ENCODE measurements at regions not wholly inside any gene's neighbourhood (a gene's known extent, or its start where the extent isn't known, plus 50 kb on each side); places are given as distances from the start of the nearest gene placed in this dataset.
"Not testable (repeated sequence)": the region's sequence is repeated elsewhere in the genome, so short reads cannot be mapped to it uniquely, and the experiment has no call there.

DNA sequence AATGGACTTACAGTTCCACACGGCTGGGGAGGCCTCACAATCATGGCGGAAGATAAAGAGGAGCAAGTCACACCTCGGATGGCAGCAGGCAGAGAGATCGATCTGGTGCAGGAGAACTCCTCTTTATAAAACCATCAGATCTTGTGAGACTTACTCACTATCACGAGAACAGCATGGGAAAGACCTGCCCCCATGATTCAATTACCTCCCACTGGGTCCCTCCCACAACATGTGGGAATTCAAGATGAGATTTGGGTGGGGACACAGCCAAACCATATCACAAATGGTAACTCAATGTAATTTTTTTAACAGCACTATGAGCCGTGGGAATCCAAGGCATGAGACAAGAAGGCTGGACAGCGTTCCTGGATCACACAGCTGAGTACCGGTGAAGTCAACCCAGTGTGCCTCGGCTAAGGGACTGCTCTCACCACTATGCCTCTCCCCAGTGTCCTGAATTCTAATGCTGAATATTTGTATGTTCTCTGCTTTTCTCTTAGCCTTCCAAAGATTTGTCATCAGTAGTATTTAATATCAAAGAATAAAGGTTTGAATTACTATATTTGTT lies 84.3 kb downstream of the IRS2 start:
- TF ChIP-seq, protein P1, sequence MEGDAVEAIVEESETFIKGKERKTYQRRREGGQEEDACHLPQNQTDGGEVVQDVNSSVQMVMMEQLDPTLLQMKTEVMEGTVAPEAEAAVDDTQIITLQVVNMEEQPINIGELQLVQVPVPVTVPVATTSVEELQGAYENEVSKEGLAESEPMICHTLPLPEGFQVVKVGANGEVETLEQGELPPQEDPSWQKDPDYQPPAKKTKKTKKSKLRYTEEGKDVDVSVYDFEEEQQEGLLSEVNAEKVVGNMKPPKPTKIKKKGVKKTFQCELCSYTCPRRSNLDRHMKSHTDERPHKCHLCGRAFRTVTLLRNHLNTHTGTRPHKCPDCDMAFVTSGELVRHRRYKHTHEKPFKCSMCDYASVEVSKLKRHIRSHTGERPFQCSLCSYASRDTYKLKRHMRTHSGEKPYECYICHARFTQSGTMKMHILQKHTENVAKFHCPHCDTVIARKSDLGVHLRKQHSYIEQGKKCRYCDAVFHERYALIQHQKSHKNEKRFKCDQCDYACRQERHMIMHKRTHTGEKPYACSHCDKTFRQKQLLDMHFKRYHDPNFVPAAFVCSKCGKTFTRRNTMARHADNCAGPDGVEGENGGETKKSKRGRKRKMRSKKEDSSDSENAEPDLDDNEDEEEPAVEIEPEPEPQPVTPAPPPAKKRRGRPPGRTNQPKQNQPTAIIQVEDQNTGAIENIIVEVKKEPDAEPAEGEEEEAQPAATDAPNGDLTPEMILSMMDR (IDR thresholded peaks at IDR 0.05 in 4 of 5, conservative IDR thresholded peaks at IDR 0.05 in 1 of 5): not testable (repeated sequence)
- not testable (repeated sequence) for TF ChIP-seq POLR2A (IDR thresholded peaks at IDR 0.05)

Data from gastrocnemius medialis (tissue), 4 donors.